ENCODE measurements at regions not wholly inside any gene's neighbourhood (a gene's known extent, or its start where the extent isn't known, plus 50 kb on each side); places are given as distances from the start of the nearest gene placed in this dataset.

DNA sequence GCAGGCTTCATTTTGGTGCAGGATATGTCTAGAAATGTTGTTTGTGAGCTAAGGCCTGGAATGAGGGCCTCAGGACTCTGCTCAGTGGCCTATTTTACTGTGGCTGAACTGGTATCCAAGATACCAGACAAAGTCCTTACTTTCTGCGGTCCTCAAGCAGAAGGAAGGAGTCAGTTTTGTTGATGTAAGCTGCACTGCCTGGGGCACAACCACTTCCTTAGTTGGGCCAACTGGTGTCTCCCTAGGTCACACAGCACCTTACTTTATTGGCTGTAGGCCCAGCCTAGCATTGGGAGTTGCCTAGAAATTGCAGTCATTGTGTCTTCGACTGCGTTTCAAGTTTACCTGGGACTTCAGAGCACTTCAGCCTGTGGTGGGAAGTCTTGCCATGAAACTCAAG is 1322.7 kb downstream of the AMY1C start:
- peaks cover 0 to 1% (median 0%) of the 10 kb centered on the region in 3 donors for H3K9me3 ChIP-seq (ENCODE audit: control extremely low read depth in 1 of 3, control insufficient read depth in 2 of 3, insufficient read depth in 1 of 3, low read length in 2 of 3)
- no peaks in the 10 kb centered on the region for H3K36me3 ChIP-seq (replicated peaks in 1 of 2; ENCODE audit: control extremely low read depth in 1 of 2, control insufficient read depth in 1 of 2, extremely low read depth in 1 of 2, insufficient read depth in 2 of 2, low read length in 1 of 2)
- no peaks in the 10 kb centered on the region for H3K79me2 ChIP-seq (ENCODE audit: control insufficient read depth, insufficient read depth, low read length)
- H3K4me1 ChIP-seq (ENCODE audit: control insufficient read depth in 2 of 2, insufficient read depth in 2 of 2, low read length in 2 of 2) = no peaks in the 10 kb centered on the region
- intact Hi-C loops (cut with micrococcal nuclease) = no loop called here
- H3K27ac Mint-ChIP-seq = no peak overlapping the region
- ChIA-PET CTCF (no interaction called here), POLR2A (no interaction called here)
- H2AFZ ChIP-seq (ENCODE audit: insufficient read depth, low read depth, low read length, poor library complexity, severe bottlenecking) = no peak overlapping the region
- no peak overlapping the region for H3K4me2 ChIP-seq (replicated peaks; ENCODE audit: low read depth, low read length, poor library complexity, severe bottlenecking)
- H3K27ac ChIP-seq (ENCODE audit: low read length in 2 of 2) = no peak overlapping the region
- no peak overlapping the region for H3K9ac ChIP-seq (ENCODE audit: low read length)
- ATAC-seq (ENCODE audit: low read depth) (no peak), DNase-seq (no peak)
- TF ChIP-seq, protein P1, sequence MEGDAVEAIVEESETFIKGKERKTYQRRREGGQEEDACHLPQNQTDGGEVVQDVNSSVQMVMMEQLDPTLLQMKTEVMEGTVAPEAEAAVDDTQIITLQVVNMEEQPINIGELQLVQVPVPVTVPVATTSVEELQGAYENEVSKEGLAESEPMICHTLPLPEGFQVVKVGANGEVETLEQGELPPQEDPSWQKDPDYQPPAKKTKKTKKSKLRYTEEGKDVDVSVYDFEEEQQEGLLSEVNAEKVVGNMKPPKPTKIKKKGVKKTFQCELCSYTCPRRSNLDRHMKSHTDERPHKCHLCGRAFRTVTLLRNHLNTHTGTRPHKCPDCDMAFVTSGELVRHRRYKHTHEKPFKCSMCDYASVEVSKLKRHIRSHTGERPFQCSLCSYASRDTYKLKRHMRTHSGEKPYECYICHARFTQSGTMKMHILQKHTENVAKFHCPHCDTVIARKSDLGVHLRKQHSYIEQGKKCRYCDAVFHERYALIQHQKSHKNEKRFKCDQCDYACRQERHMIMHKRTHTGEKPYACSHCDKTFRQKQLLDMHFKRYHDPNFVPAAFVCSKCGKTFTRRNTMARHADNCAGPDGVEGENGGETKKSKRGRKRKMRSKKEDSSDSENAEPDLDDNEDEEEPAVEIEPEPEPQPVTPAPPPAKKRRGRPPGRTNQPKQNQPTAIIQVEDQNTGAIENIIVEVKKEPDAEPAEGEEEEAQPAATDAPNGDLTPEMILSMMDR (IDR thresholded peaks at IDR 0.05) = no peak
- no peak for TF ChIP-seq EZH2 (IDR thresholded peaks at IDR 0.05; ENCODE audit: borderline replicate concordance, insufficient read depth, low read depth, low read length, poor library complexity, severe bottlenecking)
- H3K27me3 Mint-ChIP-seq = no peaks in the 10 kb centered on the region
- no peaks in the 10 kb centered on the region for H3K27me3 ChIP-seq (replicated peaks in 1 of 4; ENCODE audit: control extremely low read depth in 1 of 4, control insufficient read depth in 3 of 4, insufficient read depth in 4 of 4, low read length in 3 of 4)
- H3K4me1 Mint-ChIP-seq = no peaks in the 10 kb centered on the region
- H3K9me3 Mint-ChIP-seq (ENCODE audit: insufficient read depth) = peaks cover 3% of the 10 kb centered on the region
- no peaks in the 10 kb centered on the region for H4K20me1 ChIP-seq (ENCODE audit: control insufficient read depth, insufficient read depth, low read length, poor library complexity, severe bottlenecking)
- 87% methylated on average over 3 of the region's 3 CpGs for WGBS (ENCODE audit: insufficient coverage)
- no peak overlapping the region for H3K4me3 Mint-ChIP-seq
- no peak overlapping the region for H3K4me3 ChIP-seq (ENCODE audit: control extremely low read depth in 1 of 5, extremely low read depth in 1 of 5, insufficient read depth in 1 of 5, low read depth in 2 of 5, low read length in 4 of 5)

DNA sequence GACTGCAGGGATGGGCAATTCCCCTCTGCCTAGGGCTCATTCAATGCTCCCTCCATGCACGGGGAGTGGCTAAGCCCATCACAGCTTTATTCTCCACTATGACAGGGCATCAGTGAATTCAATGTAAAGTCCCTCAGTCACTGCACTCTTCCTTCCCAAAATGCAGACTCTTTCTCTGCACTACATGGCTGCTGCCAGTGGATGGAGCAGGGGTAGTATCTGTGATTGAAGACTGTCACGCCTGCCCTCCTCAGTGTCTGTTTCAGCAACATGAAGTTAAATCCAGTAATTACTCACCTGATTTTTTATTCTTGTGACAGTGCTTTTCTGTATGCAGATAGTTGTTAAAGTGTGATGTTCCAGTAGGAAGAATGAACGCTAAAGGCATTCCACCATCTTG is 1323.2 kb downstream of the AMY1C start:
- TF ChIP-seq, protein P1 (IDR thresholded peaks at IDR 0.05) = no peak
- no peak for TF ChIP-seq EZH2 (IDR thresholded peaks at IDR 0.05; ENCODE audit: borderline replicate concordance, insufficient read depth, low read depth, low read length, poor library complexity, severe bottlenecking)
- no peaks in the 10 kb centered on the region for H3K27me3 ChIP-seq (replicated peaks in 1 of 4; ENCODE audit: control extremely low read depth in 1 of 4, control insufficient read depth in 3 of 4, insufficient read depth in 4 of 4, low read length in 3 of 4)
- Mint-ChIP-seq H3K27ac (no peak overlapping the region), H3K4me3 (no peak overlapping the region), H3K9me3 (ENCODE audit: insufficient read depth) (peaks cover under 1% of the 10 kb centered on the region), H3K4me1 (no peaks in the 10 kb centered on the region), H3K27me3 (no peaks in the 10 kb centered on the region)
- intact Hi-C loops (cut with micrococcal nuclease) = no loop called here
- no peaks in the 10 kb centered on the region for H4K20me1 ChIP-seq (ENCODE audit: control insufficient read depth, insufficient read depth, low read length, poor library complexity, severe bottlenecking)
- no peak for DNase-seq
- H3K9ac ChIP-seq (ENCODE audit: low read length) = no peak overlapping the region
- no peak for ATAC-seq (ENCODE audit: low read depth)
- H3K4me3 ChIP-seq (ENCODE audit: control extremely low read depth in 1 of 5, extremely low read depth in 1 of 5, insufficient read depth in 1 of 5, low read depth in 2 of 5, low read length in 4 of 5) = no peak overlapping the region
- WGBS (ENCODE audit: insufficient coverage) = 80% methylated on average over 1 of the region's 3 CpGs
- no peak overlapping the region for H3K4me2 ChIP-seq (replicated peaks; ENCODE audit: low read depth, low read length, poor library complexity, severe bottlenecking)
- no peaks in the 10 kb centered on the region for H3K4me1 ChIP-seq (ENCODE audit: control insufficient read depth in 2 of 2, insufficient read depth in 2 of 2, low read length in 2 of 2)
- H3K9me3 ChIP-seq (ENCODE audit: control extremely low read depth in 1 of 3, control insufficient read depth in 2 of 3, insufficient read depth in 1 of 3, low read length in 2 of 3) = peaks cover 0 to 1% (median 0%) of the 10 kb centered on the region in 3 donors
- H3K27ac ChIP-seq (ENCODE audit: low read length in 2 of 2) = no peak overlapping the region
- ChIA-PET CTCF (no interaction called here), POLR2A (no interaction called here)
- H3K79me2 ChIP-seq (ENCODE audit: control insufficient read depth, insufficient read depth, low read length) = no peaks in the 10 kb centered on the region
- no peak overlapping the region for H2AFZ ChIP-seq (ENCODE audit: insufficient read depth, low read depth, low read length, poor library complexity, severe bottlenecking)
- H3K36me3 ChIP-seq (replicated peaks in 1 of 2; ENCODE audit: control extremely low read depth in 1 of 2, control insufficient read depth in 1 of 2, extremely low read depth in 1 of 2, insufficient read depth in 2 of 2, low read length in 1 of 2) = no peaks in the 10 kb centered on the region
